Endothelial cell of umbilical vein (primary cell): ENCODE measurements at regions not wholly inside any gene's neighbourhood (a gene's known extent, or its start where the extent isn't known, plus 50 kb on each side); places are given as distances from the start of the nearest gene placed in this dataset.

Source experiments
- BruUV-seq: library from RNA; stranded (reverse); fragments of 400-500 nt; replicated peaks from 2 replicates; lab custom pipeline; 2021; lab: Mats Ljungman, UMichigan
- CTCF ChIA-PET: fragments of 300-600, 350-600 bp; sonication (Branson Sonifier 250); formaldehyde crosslinking; loops from one replicate; lab custom pipeline; 2021; ENCODE audit warnings: antibody characterized with exemption, inconsistent platforms; lab: Charles Lee
- POLR2A ChIA-PET: fragments of 300-600, 350-600 bp; sonication (Branson Sonifier 250); formaldehyde crosslinking; loops from one replicate; lab custom pipeline; 2021; ENCODE audit warnings: antibody characterized with exemption, inconsistent platforms; lab: Charles Lee
- DNase-seq: peaks from one replicate; pipeline ENCODE4 v3.0.0-alpha.2; 2011; ENCODE audit warnings: low read depth, low spot score
- FAIRE-seq: peaks from 2 replicates; lab custom pipeline; 2011; peaks lifted over from hg19 to GRCh38; lab: Jason Lieb, UNC
- H2AFZ ChIP-seq: 2 replicates; pipeline ENCODE4 v1.6.0; 2012; ENCODE audit warnings: low read depth, low read length, control low read depth, inconsistent platforms
- H3K27ac ChIP-seq: 2 replicates; pipeline ENCODE4 v1.5.1; 2011; ENCODE audit warnings: low read depth, mild to moderate bottlenecking, control low read depth, low read length, moderate library complexity; ENCODE audit not compliant: insufficient read depth
- H3K27me3 ChIP-seq, 2 experiments: 2 replicates each; pipeline versions ENCODE4 v1.6.0 to v1.6.1; 2011; ENCODE audit warnings: low read length in 2 of 2, mixed read lengths in 1 of 2; ENCODE audit not compliant: control insufficient read depth in 2 of 2, insufficient read depth in 2 of 2
- H3K36me3 ChIP-seq, 2 experiments: 2 replicates in 1 of 2; 3 replicates in 1 of 2; pipeline ENCODE4 v1.5.1; 2011; ENCODE audit warnings: low read length in 2 of 2, mild to moderate bottlenecking in 1 of 2, moderate library complexity in 1 of 2; ENCODE audit not compliant: control insufficient read depth in 2 of 2, insufficient read depth in 2 of 2; ENCODE audit errors: extremely low read depth in 1 of 2
- H3K4me1 ChIP-seq: 3 replicates; pipeline ENCODE4 v1.5.1; 2011; ENCODE audit warnings: mild to moderate bottlenecking, low read length; ENCODE audit not compliant: control insufficient read depth, insufficient read depth; ENCODE audit errors: extremely low read depth
- H3K4me2 ChIP-seq: 2 replicates; pipeline ENCODE4 v1.6.1; 2011; ENCODE audit warnings: low read length, control low read depth, mixed read lengths; ENCODE audit not compliant: insufficient read depth
- H3K4me3 ChIP-seq, 3 experiments: fragments of 200-600 bp in 1 of 3; sonication (generic), shearing (Covaris generic) in 1 of 3; replicated peaks in 1 of 3; 2 replicates each; pipeline ENCODE4 v1.5.1; 2011 to 2016; ENCODE audit warnings: control low read depth in 3 of 3, low read length in 3 of 3, mild to moderate bottlenecking in 2 of 3, inconsistent platforms in 1 of 3, low read depth in 1 of 3, moderate library complexity in 1 of 3; ENCODE audit not compliant: insufficient read depth in 1 of 3
- H3K79me2 ChIP-seq: 2 replicates; pipeline ENCODE4 v1.6.0; 2012; ENCODE audit warnings: low read length, inconsistent platforms; ENCODE audit not compliant: control insufficient read depth, insufficient read depth
- H3K9ac ChIP-seq: replicated peaks from 2 replicates; pipeline ENCODE3; 2011; ENCODE audit warnings: low read length, control low read depth; ENCODE audit not compliant: insufficient read depth; ENCODE audit errors: extremely low read depth
- H3K9me1 ChIP-seq: replicated peaks from 3 replicates; pipeline ENCODE4 v1.6.0; 2011; ENCODE audit warnings: mild to moderate bottlenecking, low read length; ENCODE audit not compliant: control insufficient read depth, insufficient read depth; ENCODE audit errors: extremely low read depth
- H3K9me3 ChIP-seq: replicated peaks from 2 replicates; pipeline ENCODE4 v1.5.1; 2012; ENCODE audit warnings: low read length, inconsistent platforms; ENCODE audit not compliant: control insufficient read depth, insufficient read depth
- H4K20me1 ChIP-seq: replicated peaks from 2 replicates; pipeline ENCODE3; 2011; ENCODE audit warnings: mild to moderate bottlenecking, low read length; ENCODE audit not compliant: control insufficient read depth, insufficient read depth; ENCODE audit errors: extremely low read depth
- CTCF ChIP-seq, 2 donors: IDR thresholded peaks; 1 replicate in 1 of 2; 2 replicates in 1 of 2; pipeline ENCODE4 v1.5.1; 2011; ENCODE audit warnings: low read length in 2 of 2, mild to moderate bottlenecking in 2 of 2, moderate library complexity in 2 of 2, control low read depth in 1 of 2, inconsistent platforms in 1 of 2, low read depth in 1 of 2; ENCODE audit not compliant: insufficient read depth in 1 of 2; ENCODE audit errors: extremely low read depth in 1 of 2
- EZH2 ChIP-seq: IDR thresholded peaks from 2 replicates; pipeline ENCODE4 v1.6.1; 2012; ENCODE audit warnings: borderline replicate concordance, low read depth, mild to moderate bottlenecking, moderate library complexity, low read length, inconsistent platforms; ENCODE audit not compliant: severe bottlenecking
- FOS ChIP-seq: IDR thresholded peaks from 2 replicates; pipeline ENCODE4 v1.6.1; 2011; ENCODE audit warnings: mild to moderate bottlenecking, low read length, moderate library complexity, borderline replicate concordance; ENCODE audit not compliant: insufficient read depth
- GATA2 ChIP-seq: IDR thresholded peaks from 2 replicates; pipeline ENCODE4 v1.7.0; 2011; ENCODE audit warnings: low read depth, mild to moderate bottlenecking, moderate library complexity, mixed read lengths, low read length; ENCODE audit not compliant: insufficient read length, insufficient read depth
- JUN ChIP-seq: IDR thresholded peaks from 2 replicates; pipeline ENCODE4 v1.6.1; 2011; ENCODE audit warnings: borderline replicate concordance, low read depth; ENCODE audit not compliant: insufficient read length, insufficient read depth
- MAX ChIP-seq: IDR thresholded peaks from 2 replicates; pipeline ENCODE4 v1.6.1; 2011; ENCODE audit not compliant: insufficient read depth, insufficient read length
- MYC ChIP-seq: IDR thresholded peaks from one replicate; pipeline ENCODE4 v1.6.1; 2011; ENCODE audit warnings: mild to moderate bottlenecking, low read depth, low read length
- POLR2A ChIP-seq: IDR thresholded peaks from 2 replicates; pipeline ENCODE4 v1.6.1; 2012; ENCODE audit warnings: low read depth, mild to moderate bottlenecking, control low read depth, low read length
- POLR2AphosphoS5 ChIP-seq: IDR thresholded peaks from 2 replicates; pipeline ENCODE4 v1.6.1; 2012; ENCODE audit warnings: low read depth, mild to moderate bottlenecking, control low read depth, low read length, moderate library complexity; ENCODE audit not compliant: insufficient read depth
- dilution Hi-C: fragments of 300-500 bp; cut with MboI; formaldehyde crosslinking; loops from one replicate; pipeline ENCODE4 v1.15.0; 2019; ENCODE audit warnings: low sequenced_read_pairs; ENCODE audit not compliant: extremely low pct_ligation_motif_present
- intact Hi-C: fragments of 100-400 bp; cut with micrococcal nuclease; formaldehyde crosslinking; loops from one replicate; pipeline ENCODE4 v1.10.0; 2022

- Histone ChIP-seq H3K36me3 (no peaks in the 10 kb centered on the region), H3K4me2 (no peak overlapping the region), H3K4me1 (no peaks in the 10 kb centered on the region), H3K9ac (no peak overlapping the region), H3K27me3 (peaks cover 8 to 12% of the 10 kb centered on the region in 2 experiments), H3K27ac (no peak overlapping the region), H2AFZ (no peak overlapping the region), H4K20me1 (no peaks in the 10 kb centered on the region), H3K9me3 (no peaks in the 10 kb centered on the region), H3K9me1 (no peaks in the 10 kb centered on the region), H3K4me3 (no peak overlapping the region), H3K79me2 (no peaks in the 10 kb centered on the region)
- DNase-seq (no peak), FAIRE-seq (no peak)
- POLR2A ChIA-PET: no interaction called here
- TF ChIP-seq JUN (no peak), POLR2A (no peak), FOS (no peak), GATA2 (no peak), MYC (no peak), POLR2AphosphoS5 (no peak), CTCF (IDR thresholded peaks at IDR 0.05; ENCODE audit: extremely low read depth in 1 of 2, insufficient read depth in 1 of 2, low read depth in 1 of 2, low read length in 2 of 2) (no peak)
- no TSS peak for BruUV-seq
- dilution Hi-C loops (no loop called here), intact Hi-C loops (no loop called here)
- CTCF ChIA-PET: interaction anchor here (0.8 to 1.2 kb wide), 2 partner anchors 8 to 539 kb away, joined by 3 read pairs; no protein-coding TSS in a partner anchor
Observed at GRCh38 chr13:78780708-78781107, 121.8 kb upstream of the OBI1 start.

GRCh38 chr13:78779608-78780007, 120.7 kb upstream of the OBI1 start:
- H3K4me3 ChIP-seq: no peak overlapping the region
- intact Hi-C loops: no loop called here
- no peaks in the 10 kb centered on the region for H3K36me3 ChIP-seq
- H2AFZ ChIP-seq: no peak overlapping the region
- H3K4me2 ChIP-seq: no peak overlapping the region
- no peak for TF ChIP-seq MYC
- TF ChIP-seq JUN: no peak
- no peak for TF ChIP-seq POLR2A
- no peak for TF ChIP-seq MAX
- TF ChIP-seq FOS: no peak
- TF ChIP-seq CTCF (IDR thresholded peaks at IDR 0.05; ENCODE audit: extremely low read depth in 1 of 2, insufficient read depth in 1 of 2, low read depth in 1 of 2, low read length in 2 of 2): no peak
- TF ChIP-seq EZH2: no peak
- no peaks in the 10 kb centered on the region for H4K20me1 ChIP-seq
- no peak overlapping the region for H3K27ac ChIP-seq
- H3K79me2 ChIP-seq: no peaks in the 10 kb centered on the region
- BruUV-seq: no TSS peak
- H3K9me1 ChIP-seq: no peaks in the 10 kb centered on the region
- peaks cover 8 to 12% of the 10 kb centered on the region in 2 experiments for H3K27me3 ChIP-seq
- no peak for FAIRE-seq
- H3K4me1 ChIP-seq: no peaks in the 10 kb centered on the region
- dilution Hi-C loops: no loop called here
- ChIA-PET CTCF (interaction anchor here (1.2 kb wide), 1 partner anchor 9 kb away, joined by 3 read pairs; no protein-coding TSS in a partner anchor), POLR2A (no interaction called here)
- no peaks in the 10 kb centered on the region for H3K9me3 ChIP-seq
- no peak overlapping the region for H3K9ac ChIP-seq
- no peak for DNase-seq
